NCI-H1092 (cell line): ENCODE measurements at regions not wholly inside any gene's neighbourhood (a gene's known extent, or its start where the extent isn't known, plus 50 kb on each side); places are given as distances from the start of the nearest gene placed in this dataset.

Experiments
- DNase-seq: peaks from one replicate; lab custom pipeline; 2025; lab: John Stamatoyannopoulos, UW

GRCh38 chr10:4662576-4663161 lies 163.3 kb upstream of the AKR1E2 start:
- no peak for DNase-seq

- DNase-seq, result no peak
Observed at GRCh38 chr10:4661511-4662255, 164.3 kb upstream of the AKR1E2 start.

GRCh38 chr10:4658777-4659176 lies 167.2 kb upstream of the AKR1E2 start:
- no peak for DNase-seq

- DNase-seq, result peak; percentile 54
Observed at GRCh38 chr10:4656576-4657194, 169.3 kb upstream of the AKR1E2 start.

- no peak for DNase-seq
Observed at GRCh38 chr10:4655879-4656278, 170.1 kb upstream of the AKR1E2 start.

GRCh38 chr10:4655406-4655805 lies 170.6 kb upstream of the AKR1E2 start:
- no peak for DNase-seq

- no peak for DNase-seq
Observed at GRCh38 chr10:4654496-4654895, 171.5 kb upstream of the AKR1E2 start.

- DNase-seq, result no peak
Observed at GRCh38 chr10:4653160-4653559, 172.8 kb upstream of the AKR1E2 start.

GRCh38 chr10:4652111-4653010 lies 173.6 kb upstream of the AKR1E2 start:
- DNase-seq, result no peak

GRCh38 chr10:4651404-4652037 lies 174.5 kb upstream of the AKR1E2 start:
- no peak for DNase-seq

GRCh38 chr10:4650582-4650981 lies 175.4 kb upstream of the AKR1E2 start:
- DNase-seq, result no peak

- peak; percentile 26 for DNase-seq
Observed at GRCh38 chr10:4649886-4650508, 176.0 kb upstream of the AKR1E2 start.

GRCh38 chr10:4649471-4649870 lies 176.5 kb upstream of the AKR1E2 start:
- DNase-seq, result no peak

- no peak for DNase-seq
Observed at GRCh38 chr10:4648999-4649398, 177.0 kb upstream of the AKR1E2 start.

GRCh38 chr10:4647109-4647785 lies 178.8 kb upstream of the AKR1E2 start:
- no peak for DNase-seq

GRCh38 chr10:4646547-4646946 lies 179.5 kb upstream of the AKR1E2 start:
- DNase-seq, result no peak

GRCh38 chr10:4645836-4646235 lies 180.2 kb upstream of the AKR1E2 start:
- DNase-seq, result no peak

- no peak for DNase-seq
Observed at GRCh38 chr10:4643471-4643870, 182.5 kb upstream of the AKR1E2 start.

GRCh38 chr10:4639960-4640359 lies 186.0 kb upstream of the AKR1E2 start:
- DNase-seq, result no peak

- no peak for DNase-seq
Observed at GRCh38 chr10:4638099-4638498, 187.9 kb upstream of the AKR1E2 start.

GRCh38 chr10:4637657-4638056 lies 188.3 kb upstream of the AKR1E2 start:
- no peak for DNase-seq
